KMS-11 (cell line): ENCODE measurements at regions not wholly inside any gene's neighbourhood (a gene's known extent, or its start where the extent isn't known, plus 50 kb on each side); places are given as distances from the start of the nearest gene placed in this dataset.
"Not testable (repeated sequence)": the region's sequence is repeated elsewhere in the genome, so short reads cannot be mapped to it uniquely, and the experiment has no call there.

Experiments used
- H2AFZ ChIP-seq: fragments of 200-600 bp; sonication (generic); 2 replicates; pipeline ENCODE4 v1.6.1; 2016; ENCODE audit warnings: antibody characterized with exemption, mixed run types, low read depth
- H3K27ac ChIP-seq: fragments of 200-600 bp; sonication (generic); 2 replicates; pipeline ENCODE4 v1.6.1; 2016; ENCODE audit warnings: mild to moderate bottlenecking, mixed run types
- H3K27me3 ChIP-seq: fragments of 200-600 bp; sonication (generic); 2 replicates; pipeline ENCODE4 v1.6.1; 2017; ENCODE audit warnings: mild to moderate bottlenecking, low read depth, mixed run types, moderate library complexity; ENCODE audit not compliant: insufficient read depth
- H3K36me3 ChIP-seq: fragments of 200-600 bp; sonication (generic); 2 replicates; pipeline ENCODE4 v1.6.1; 2017; ENCODE audit warnings: mild to moderate bottlenecking, mixed run types; ENCODE audit not compliant: insufficient read depth
- H3K4me1 ChIP-seq: fragments of 200-600 bp; sonication (generic); 2 replicates; pipeline ENCODE4 v1.6.1; 2016; ENCODE audit warnings: mild to moderate bottlenecking, low read depth, mixed run types; ENCODE audit not compliant: poor library complexity, severe bottlenecking
- H3K4me2 ChIP-seq: fragments of 200-600 bp; sonication (generic); 2 replicates; pipeline ENCODE4 v1.7.0; 2016; ENCODE audit warnings: mild to moderate bottlenecking, mixed run types
- H3K4me3 ChIP-seq: fragments of 200-600 bp; sonication (generic); IDR thresholded peaks from 2 replicates; pipeline ENCODE4 v1.6.1; 2017; ENCODE audit warnings: low read depth, low read length, mixed read lengths; ENCODE audit not compliant: insufficient read depth
- H3K79me2 ChIP-seq: fragments of 200-600 bp; sonication (generic); 2 replicates; pipeline ENCODE4 v1.6.1; 2016; ENCODE audit warnings: low read depth, mixed run types; ENCODE audit not compliant: insufficient read depth
- H3K9ac ChIP-seq: fragments of 200-600 bp; sonication (generic); 2 replicates; pipeline ENCODE4 v1.6.1; 2016; ENCODE audit warnings: mild to moderate bottlenecking, mixed run types
- H4K20me1 ChIP-seq: fragments of 200-600 bp; sonication (generic); 2 replicates; pipeline ENCODE4 v1.6.1; 2016; ENCODE audit warnings: mild to moderate bottlenecking, mixed run types; ENCODE audit not compliant: insufficient read depth
- CTCF ChIP-seq: fragments of 200-600 bp; sonication (generic); conservative IDR thresholded peaks from 2 replicates; pipeline ENCODE4 v1.6.1; 2017; ENCODE audit warnings: low read depth, mild to moderate bottlenecking, antibody characterized with exemption, low read length, moderate library complexity, mixed read lengths

- Histone ChIP-seq H4K20me1 (no peaks in the 10 kb centered on the region), H3K9ac (no peak overlapping the region), H3K4me3 (no peak overlapping the region), H3K36me3 (no peaks in the 10 kb centered on the region), H3K79me2 (no peaks in the 10 kb centered on the region), H3K4me2 (peak overlapping the region; percentile 37; the same call in 1 of the 2 replicates), H3K27me3 (no peaks in the 10 kb centered on the region), H3K4me1 (peaks cover 29% of the 10 kb centered on the region), H3K27ac (peak overlapping the region; percentile 48; the same call in 1 of the 2 replicates), H2AFZ (peak overlapping the region; percentile 35; the same call in 1 of the 2 replicates)
- TF ChIP-seq CTCF: no peak
Measured at GRCh38 chr4:81785338-81785737, 313.6 kb upstream of the RASGEF1B start.

GRCh38 chr4:81783558-81783957, 311.9 kb upstream of the RASGEF1B start:
- Histone ChIP-seq H3K27me3 (no peaks in the 10 kb centered on the region), H4K20me1 (no peaks in the 10 kb centered on the region), H3K4me1 (peaks cover 29% of the 10 kb centered on the region), H3K36me3 (no peaks in the 10 kb centered on the region), H2AFZ (no peak overlapping the region), H3K79me2 (no peaks in the 10 kb centered on the region), H3K4me2 (no peak overlapping the region), H3K27ac (no peak overlapping the region), H3K9ac (no peak overlapping the region), H3K4me3 (no peak overlapping the region)
- TF ChIP-seq CTCF: no peak

- TF ChIP-seq CTCF: no peak
- no peak overlapping the region for H3K9ac ChIP-seq
- peaks cover 25% of the 10 kb centered on the region for H3K4me1 ChIP-seq
- H3K36me3 ChIP-seq: no peaks in the 10 kb centered on the region
- no peak overlapping the region for H2AFZ ChIP-seq
- no peak overlapping the region for H3K27ac ChIP-seq
- no peak overlapping the region for H3K4me2 ChIP-seq
- H3K4me3 ChIP-seq: no peak overlapping the region
- H3K27me3 ChIP-seq: no peaks in the 10 kb centered on the region
- H3K79me2 ChIP-seq: no peaks in the 10 kb centered on the region
- no peaks in the 10 kb centered on the region for H4K20me1 ChIP-seq
Measured at GRCh38 chr4:81781799-81782198, 310.1 kb upstream of the RASGEF1B start.

- not testable (repeated sequence) for H3K4me2 ChIP-seq, H4K20me1 ChIP-seq, H3K27me3 ChIP-seq, H3K36me3 ChIP-seq, H3K9ac ChIP-seq, H3K27ac ChIP-seq, H2AFZ ChIP-seq, H3K79me2 ChIP-seq, H3K4me3 ChIP-seq
- H3K4me1 ChIP-seq: peaks cover 13% of the 10 kb centered on the region
Measured at GRCh38 chr4:81777718-81778117, 306.0 kb upstream of the RASGEF1B start.

- no peak overlapping the region for H2AFZ ChIP-seq
- no peak overlapping the region for H3K4me3 ChIP-seq
- H3K79me2 ChIP-seq: no peaks in the 10 kb centered on the region
- H3K27me3 ChIP-seq: no peaks in the 10 kb centered on the region
- H3K36me3 ChIP-seq: no peaks in the 10 kb centered on the region
- H3K27ac ChIP-seq: no peak overlapping the region
- no peaks in the 10 kb centered on the region for H4K20me1 ChIP-seq
- no peak for TF ChIP-seq CTCF
- no peak overlapping the region for H3K4me2 ChIP-seq
- H3K9ac ChIP-seq: no peak overlapping the region
- H3K4me1 ChIP-seq: peaks cover 13% of the 10 kb centered on the region
Measured at GRCh38 chr4:81776794-81777193, 305.1 kb upstream of the RASGEF1B start.
